ENCODE measurements at regions not wholly inside any gene's neighbourhood (a gene's known extent, or its start where the extent isn't known, plus 50 kb on each side); places are given as distances from the start of the nearest gene placed in this dataset.

DNA sequence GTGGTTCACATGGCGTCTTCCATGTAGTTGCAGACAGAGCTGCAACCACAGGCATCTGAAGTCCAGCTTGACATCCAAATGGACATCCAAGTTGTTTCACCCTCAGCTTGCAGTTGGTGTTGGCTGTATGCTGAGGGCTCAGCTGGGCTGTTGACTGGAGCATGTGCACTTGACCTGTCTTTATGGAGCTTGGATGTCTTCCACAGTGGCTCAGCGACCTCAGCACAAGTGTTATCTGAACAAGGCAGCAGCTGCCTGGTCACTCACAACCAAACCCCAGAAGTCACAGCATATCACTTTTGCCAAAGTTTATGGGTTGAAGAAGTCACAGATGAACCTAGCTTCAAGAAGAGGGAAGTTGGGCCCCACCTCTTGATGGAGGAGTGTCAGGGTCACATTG lies 92.9 kb downstream of the TPRA1 start:
- DNase-seq, result no peak
- Histone ChIP-seq H3K9ac (ENCODE audit: low read length) (no peak overlapping the region), H3K27ac (ENCODE audit: low read length, poor library complexity, severe bottlenecking) (no peak overlapping the region), H2BK120ac (ENCODE audit: low read depth, low read length) (no peak overlapping the region), H3K36me3 (ENCODE audit: control insufficient read depth in 1 of 2, insufficient read depth in 2 of 2, low read depth in 1 of 2, low read length in 2 of 2) (no peaks in the 10 kb centered on the region), H3K9me3 (ENCODE audit: control insufficient read depth, low read length) (peaks cover 38% of the 10 kb centered on the region), H3K4me3 (ENCODE audit: insufficient read depth in 1 of 2, low read depth in 1 of 2, low read length in 2 of 2) (no peak overlapping the region), H3K14ac (ENCODE audit: low read length in 2 of 2) (no peak overlapping the region), H2AFZ (ENCODE audit: low read depth, low read length) (no peak overlapping the region), H2AK5ac (ENCODE audit: low read length, severe bottlenecking) (no peak overlapping the region), H3K4ac (ENCODE audit: low read depth in 1 of 2, low read length in 2 of 2) (no peak overlapping the region), H2BK5ac (ENCODE audit: low read depth, low read length, poor library complexity, severe bottlenecking) (no peak overlapping the region), H3K18ac (ENCODE audit: low read depth in 1 of 2, low read length in 2 of 2) (no peak overlapping the region), H3K23ac (ENCODE audit: low read length in 2 of 2) (no peak overlapping the region), H3K4me2 (ENCODE audit: low read length, poor library complexity, severe bottlenecking) (no peak overlapping the region), H3K27me3 (ENCODE audit: control insufficient read depth in 1 of 2, insufficient read depth in 1 of 2, low read length in 2 of 2) (peaks cover 15 to 21% of the 10 kb centered on the region in 2 experiments), H4K91ac (ENCODE audit: low read length) (no peak overlapping the region), H3K79me1 (replicated peaks; ENCODE audit: low read length, poor library complexity, severe bottlenecking) (no peaks in the 10 kb centered on the region), H4K8ac (ENCODE audit: low read length) (no peak overlapping the region), H2BK12ac (ENCODE audit: low read length in 2 of 2) (no peak overlapping the region), H3K4me1 (ENCODE audit: control insufficient read depth, insufficient read depth, low read depth, low read length) (no peaks in the 10 kb centered on the region), H2BK15ac (ENCODE audit: low read depth, poor library complexity, severe bottlenecking) (no peak overlapping the region)
- WGBS, result 80% methylated on average over 1 of the region's 2 CpGs

DNA sequence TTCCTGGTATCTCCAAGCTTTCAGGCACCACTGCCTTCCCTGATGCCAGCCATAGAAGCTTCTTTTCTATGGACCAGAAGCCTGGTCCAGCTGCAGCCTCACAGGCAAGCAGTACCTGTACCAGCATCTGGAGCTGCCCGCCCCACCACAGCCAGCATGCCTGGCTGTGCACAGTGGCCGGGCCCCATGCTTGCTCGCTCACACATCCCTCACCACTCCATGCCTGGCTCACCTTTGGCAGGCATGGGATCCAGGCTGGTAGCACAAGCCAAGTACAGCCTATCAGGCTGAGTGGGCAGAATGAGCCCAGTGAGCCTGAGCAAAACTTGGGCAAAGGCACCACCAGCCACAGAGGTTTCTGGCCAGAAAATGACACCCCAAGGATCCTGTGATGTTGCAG lies 93.4 kb downstream of the TPRA1 start:
- Histone ChIP-seq H3K4me2 (ENCODE audit: low read length, poor library complexity, severe bottlenecking) (no peak overlapping the region), H2BK5ac (ENCODE audit: low read depth, low read length, poor library complexity, severe bottlenecking) (no peak overlapping the region), H2AFZ (ENCODE audit: low read depth, low read length) (no peak overlapping the region), H4K91ac (ENCODE audit: low read length) (no peak overlapping the region), H3K9ac (ENCODE audit: low read length) (no peak overlapping the region), H2BK15ac (ENCODE audit: low read depth, poor library complexity, severe bottlenecking) (no peak overlapping the region), H3K4me3 (ENCODE audit: insufficient read depth in 1 of 2, low read depth in 1 of 2, low read length in 2 of 2) (no peak overlapping the region), H4K8ac (ENCODE audit: low read length) (no peak overlapping the region), H3K4me1 (ENCODE audit: control insufficient read depth, insufficient read depth, low read depth, low read length) (no peaks in the 10 kb centered on the region), H3K79me1 (replicated peaks; ENCODE audit: low read length, poor library complexity, severe bottlenecking) (no peaks in the 10 kb centered on the region), H3K9me3 (ENCODE audit: control insufficient read depth, low read length) (peaks cover 40% of the 10 kb centered on the region), H3K14ac (ENCODE audit: low read length in 2 of 2) (no peak overlapping the region), H3K27me3 (ENCODE audit: control insufficient read depth in 1 of 2, insufficient read depth in 1 of 2, low read length in 2 of 2) (peaks cover 15 to 26% of the 10 kb centered on the region in 2 experiments), H3K4ac (ENCODE audit: low read depth in 1 of 2, low read length in 2 of 2) (no peak overlapping the region), H3K18ac (ENCODE audit: low read depth in 1 of 2, low read length in 2 of 2) (no peak overlapping the region), H3K27ac (ENCODE audit: low read length, poor library complexity, severe bottlenecking) (no peak overlapping the region), H2AK5ac (ENCODE audit: low read length, severe bottlenecking) (no peak overlapping the region), H3K36me3 (ENCODE audit: control insufficient read depth in 1 of 2, insufficient read depth in 2 of 2, low read depth in 1 of 2, low read length in 2 of 2) (no peaks in the 10 kb centered on the region), H2BK120ac (ENCODE audit: low read depth, low read length) (no peak overlapping the region), H2BK12ac (ENCODE audit: low read length in 2 of 2) (no peak overlapping the region), H3K23ac (ENCODE audit: low read length in 2 of 2) (no peak overlapping the region)
- DNase-seq, result no peak
- 89% methylated on average over 3 of the region's 3 CpGs for WGBS

DNA sequence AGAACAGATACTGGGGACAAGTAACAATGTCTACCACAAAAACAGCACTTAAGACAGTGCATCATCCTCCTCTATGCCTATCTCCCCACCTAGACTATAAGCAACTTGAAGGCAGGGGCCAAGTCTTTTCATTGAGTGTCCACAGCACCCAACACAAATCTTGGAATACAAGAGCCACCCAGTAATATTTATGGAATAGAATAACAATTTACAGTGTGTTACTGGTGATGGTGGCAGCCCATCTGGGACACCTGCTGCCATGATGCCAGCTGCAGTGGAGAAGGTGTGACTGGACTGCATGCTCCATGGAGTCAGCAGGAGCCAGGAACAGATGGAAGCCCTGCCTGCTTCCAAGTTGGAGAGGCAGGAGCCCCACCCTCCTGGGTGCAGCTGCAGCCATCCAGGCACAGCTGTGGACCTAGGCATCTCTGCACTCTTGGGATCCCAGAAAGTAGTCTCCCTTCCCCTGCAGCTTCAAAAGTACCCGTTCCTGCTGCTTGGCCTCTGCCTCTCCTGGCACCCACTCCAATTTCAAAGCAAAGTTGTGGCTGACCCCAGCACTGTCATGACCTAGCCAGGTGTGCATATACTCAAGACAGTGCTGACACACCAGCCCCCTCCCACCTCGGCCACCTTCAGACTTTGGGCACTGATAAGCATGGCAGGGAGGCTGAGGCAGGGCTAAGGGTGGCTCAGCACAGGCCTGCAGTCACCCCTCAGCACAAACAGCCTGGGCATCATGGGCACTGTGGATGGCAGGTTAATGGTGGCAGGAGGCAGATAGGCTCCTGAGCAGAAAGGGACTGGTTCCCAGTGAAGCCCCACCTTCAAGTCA lies 94.5 kb downstream of the TPRA1 start:
- Histone ChIP-seq H4K91ac (ENCODE audit: low read length) (no peak overlapping the region), H3K36me3 (ENCODE audit: control insufficient read depth in 1 of 2, insufficient read depth in 2 of 2, low read depth in 1 of 2, low read length in 2 of 2) (no peaks in the 10 kb centered on the region), H3K79me1 (replicated peaks; ENCODE audit: low read length, poor library complexity, severe bottlenecking) (no peaks in the 10 kb centered on the region), H3K4me3 (ENCODE audit: insufficient read depth in 1 of 2, low read depth in 1 of 2, low read length in 2 of 2) (no peak overlapping the region), H2BK12ac (ENCODE audit: low read length in 2 of 2) (no peak overlapping the region), H3K27me3 (ENCODE audit: control insufficient read depth in 1 of 2, insufficient read depth in 1 of 2, low read length in 2 of 2) (peaks cover 11 to 33% of the 10 kb centered on the region in 2 experiments), H3K9me3 (ENCODE audit: control insufficient read depth, low read length) (peaks cover 31% of the 10 kb centered on the region), H3K23ac (ENCODE audit: low read length in 2 of 2) (no peak overlapping the region), H4K8ac (ENCODE audit: low read length) (no peak overlapping the region), H2AFZ (ENCODE audit: low read depth, low read length) (no peak overlapping the region), H3K4ac (ENCODE audit: low read depth in 1 of 2, low read length in 2 of 2) (no peak overlapping the region), H3K27ac (ENCODE audit: low read length, poor library complexity, severe bottlenecking) (no peak overlapping the region), H3K14ac (ENCODE audit: low read length in 2 of 2) (peak overlapping the region in 1 of 2 experiments; percentile 48), H2BK5ac (ENCODE audit: low read depth, low read length, poor library complexity, severe bottlenecking) (no peak overlapping the region), H2BK15ac (ENCODE audit: low read depth, poor library complexity, severe bottlenecking) (no peak overlapping the region), H2AK5ac (ENCODE audit: low read length, severe bottlenecking) (no peak overlapping the region), H3K18ac (ENCODE audit: low read depth in 1 of 2, low read length in 2 of 2) (no peak overlapping the region), H2BK120ac (ENCODE audit: low read depth, low read length) (no peak overlapping the region), H3K4me1 (ENCODE audit: control insufficient read depth, insufficient read depth, low read depth, low read length) (no peaks in the 10 kb centered on the region), H3K9ac (ENCODE audit: low read length) (no peak overlapping the region), H3K4me2 (ENCODE audit: low read length, poor library complexity, severe bottlenecking) (no peak overlapping the region)
- WGBS, result 67% methylated on average over 2 of the region's 2 CpGs
- no peak for DNase-seq

DNA sequence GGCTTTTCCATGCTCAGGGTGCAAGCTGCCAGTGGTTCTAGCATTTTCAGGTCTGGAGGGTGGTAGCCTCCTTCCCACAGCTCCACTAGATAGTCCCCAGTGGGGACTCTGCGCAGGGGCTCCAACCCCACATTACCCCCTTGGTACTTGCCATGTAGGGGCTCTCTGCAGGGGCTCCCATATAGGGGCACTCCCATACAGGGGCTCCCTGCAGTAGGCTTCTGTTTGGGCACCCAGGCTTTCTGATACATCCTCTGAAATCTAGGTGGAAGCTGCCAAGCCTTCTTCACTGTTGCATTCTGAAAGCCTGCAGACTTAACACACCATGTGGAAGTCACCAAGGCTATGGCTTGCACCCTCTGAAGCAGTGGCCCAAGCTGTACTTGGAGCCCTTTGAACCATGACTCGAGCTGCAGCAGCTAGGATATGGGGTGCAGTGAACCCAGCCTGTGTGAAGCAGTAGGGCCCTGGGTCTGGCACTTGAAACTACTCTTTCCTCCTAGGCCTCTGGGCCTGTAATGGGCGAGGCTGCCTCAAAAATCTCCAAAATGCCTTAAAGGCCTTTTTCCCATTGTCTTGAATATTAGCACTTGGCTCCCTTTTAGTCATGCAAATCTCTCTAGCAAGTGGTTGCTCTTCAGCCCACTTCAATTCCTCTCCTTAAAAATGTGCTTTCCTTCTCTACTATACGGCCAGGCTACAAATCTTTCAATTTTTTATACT lies 96.4 kb downstream of the TPRA1 start:
- Histone ChIP-seq H2BK120ac (ENCODE audit: low read depth, low read length) (no peak overlapping the region), H3K18ac (ENCODE audit: low read depth in 1 of 2, low read length in 2 of 2) (no peak overlapping the region), H3K4me2 (ENCODE audit: low read length, poor library complexity, severe bottlenecking) (no peak overlapping the region), H3K23ac (ENCODE audit: low read length in 2 of 2) (no peak overlapping the region), H4K8ac (ENCODE audit: low read length) (no peak overlapping the region), H2AFZ (ENCODE audit: low read depth, low read length) (no peak overlapping the region), H3K4ac (ENCODE audit: low read depth in 1 of 2, low read length in 2 of 2) (no peak overlapping the region), H2AK5ac (ENCODE audit: low read length, severe bottlenecking) (no peak overlapping the region), H3K27ac (ENCODE audit: low read length, poor library complexity, severe bottlenecking) (no peak overlapping the region), H2BK15ac (ENCODE audit: low read depth, poor library complexity, severe bottlenecking) (no peak overlapping the region), H3K9ac (ENCODE audit: low read length) (no peak overlapping the region), H2BK5ac (ENCODE audit: low read depth, low read length, poor library complexity, severe bottlenecking) (no peak overlapping the region), H3K79me1 (replicated peaks; ENCODE audit: low read length, poor library complexity, severe bottlenecking) (no peaks in the 10 kb centered on the region), H3K9me3 (ENCODE audit: control insufficient read depth, low read length) (peaks cover 14% of the 10 kb centered on the region), H3K4me1 (ENCODE audit: control insufficient read depth, insufficient read depth, low read depth, low read length) (no peaks in the 10 kb centered on the region), H2BK12ac (ENCODE audit: low read length in 2 of 2) (no peak overlapping the region), H3K4me3 (ENCODE audit: insufficient read depth in 1 of 2, low read depth in 1 of 2, low read length in 2 of 2) (no peak overlapping the region), H3K27me3 (ENCODE audit: control insufficient read depth in 1 of 2, insufficient read depth in 1 of 2, low read length in 2 of 2) (peaks cover 21 to 46% of the 10 kb centered on the region in 2 experiments), H3K14ac (ENCODE audit: low read length in 2 of 2) (no peak overlapping the region), H3K36me3 (ENCODE audit: control insufficient read depth in 1 of 2, insufficient read depth in 2 of 2, low read depth in 1 of 2, low read length in 2 of 2) (no peaks in the 10 kb centered on the region), H4K91ac (ENCODE audit: low read length) (no peak overlapping the region)
- DNase-seq, result no peak
- 45% methylated on average over 4 of the region's 4 CpGs for WGBS
